GM23248 (cell line): ENCODE measurements at regions not wholly inside any gene's neighbourhood (a gene's known extent, or its start where the extent isn't known, plus 50 kb on each side); places are given as distances from the start of the nearest gene placed in this dataset.

Experiments
- EZH2 ChIP-seq: fragments of 200-600 bp; sonication (generic); IDR thresholded peaks from 2 replicates; pipeline ENCODE4 v1.6.1; 2018; ENCODE audit warnings: antibody characterized with exemption, mild to moderate bottlenecking; ENCODE audit not compliant: insufficient read depth, poor library complexity, severe bottlenecking
- EZH2phosphoT487 ChIP-seq: fragments of 200-600 bp; sonication (generic); IDR thresholded peaks from 2 replicates; pipeline ENCODE4 v1.6.1; 2018; ENCODE audit warnings: antibody characterized with exemption, moderate library complexity, mild to moderate bottlenecking, low read depth; ENCODE audit not compliant: insufficient read depth

- TF ChIP-seq EZH2 (no peak), EZH2phosphoT487 (no peak)
Observed at GRCh38 chr18:62442391-62442790, 80.4 kb upstream of the ZCCHC2 start.
